Right atrium auricular region (tissue), 2 donors: ENCODE measurements at regions not wholly inside any gene's neighbourhood (a gene's known extent, or its start where the extent isn't known, plus 50 kb on each side); places are given as distances from the start of the nearest gene placed in this dataset.

ENCODE experiments used
- DNase-seq: peaks from one replicate; pipeline ENCODE4 v3.0.0-alpha.2; 2019; ENCODE audit warnings: low spot score
- H3K27ac ChIP-seq, 2 donors: fragments of 200-600 bp; sonication (generic); 1 replicate in 1 of 2; 2 replicates in 1 of 2; pipeline ENCODE4 v1.5.1; 2016 to 2019
- H3K27me3 ChIP-seq, 2 donors: fragments of 200-600 bp; sonication (generic); one replicate each; pipeline versions ENCODE4 v1.5.1 to v1.6.0; 2017 to 2019
- H3K36me3 ChIP-seq: fragments of 200-600 bp; sonication (generic); one replicate; pipeline ENCODE4 v1.5.1; 2016
- H3K4me1 ChIP-seq, 2 donors: fragments of 200-600 bp; sonication (generic); one replicate each; pipeline versions ENCODE4 v1.5.1 to v1.6.0; 2017 to 2019
- H3K4me3 ChIP-seq, 2 donors: fragments of 200-600 bp; sonication (generic); 1 replicate in 1 of 2; 2 replicates in 1 of 2; pipeline ENCODE4 v1.5.1; 2017 to 2019; ENCODE audit warnings: mild to moderate bottlenecking in 1 of 2, moderate library complexity in 1 of 2
- H3K9me3 ChIP-seq, 2 donors: fragments of 200-600 bp; sonication (generic); one replicate each; pipeline ENCODE4 v1.5.1; 2019
- CTCF ChIP-seq, 2 donors: fragments of 200-600 bp; sonication (generic); IDR thresholded peaks; one replicate each; pipeline ENCODE4 v1.5.1; 2019; ENCODE audit warnings: antibody characterized with exemption in 2 of 2

- DNase-seq: no peak
- no peaks in the 10 kb centered on the region for H3K27me3 ChIP-seq
- peaks cover 0 to 6% of the 10 kb centered on the region in 2 donors for H3K9me3 ChIP-seq
- no peak overlapping the region for H3K27ac ChIP-seq
- H3K4me3 ChIP-seq: no peak overlapping the region
- H3K4me1 ChIP-seq: no peaks in the 10 kb centered on the region
- TF ChIP-seq CTCF (IDR thresholded peaks at IDR 0.05): no peak
- H3K36me3 ChIP-seq: no peaks in the 10 kb centered on the region
Observed at GRCh38 chr4:18480342-18480741, 458.8 kb upstream of the LCORL start.

- H3K4me3 ChIP-seq: no peak overlapping the region
Observed at GRCh38 chr4:18479825-18480224, 458.3 kb upstream of the LCORL start.

GRCh38 chr4:18463987-18464559 lies 442.5 kb upstream of the LCORL start:
- Histone ChIP-seq H3K36me3 (no peaks in the 10 kb centered on the region), H3K9me3 (no peaks in the 10 kb centered on the region), H3K27ac (no peak overlapping the region), H3K4me1 (no peaks in the 10 kb centered on the region), H3K4me3 (no peak overlapping the region), H3K27me3 (no peaks in the 10 kb centered on the region)
- no peak for DNase-seq
- TF ChIP-seq CTCF (IDR thresholded peaks at IDR 0.05): no peak

More at GRCh38 chr4:18479825-18480224, 458.3 kb upstream of the LCORL start:
- Histone ChIP-seq H3K9me3 (peaks cover 0 to 6% of the 10 kb centered on the region in 2 donors), H3K36me3 (no peaks in the 10 kb centered on the region), H3K27ac (no peak overlapping the region), H3K4me1 (no peaks in the 10 kb centered on the region), H3K27me3 (no peaks in the 10 kb centered on the region)
- no peak for TF ChIP-seq CTCF (IDR thresholded peaks at IDR 0.05)
- DNase-seq: no peak

GRCh38 chr4:18458465-18458864 lies 436.9 kb upstream of the LCORL start:
- Histone ChIP-seq H3K4me3 (no peak overlapping the region), H3K27ac (no peak overlapping the region), H3K9me3 (no peaks in the 10 kb centered on the region), H3K27me3 (no peaks in the 10 kb centered on the region), H3K4me1 (no peaks in the 10 kb centered on the region), H3K36me3 (no peaks in the 10 kb centered on the region)
- DNase-seq: no peak
- TF ChIP-seq CTCF (IDR thresholded peaks at IDR 0.05): no peak

GRCh38 chr4:18454349-18454748 lies 432.8 kb upstream of the LCORL start:
- no peaks in the 10 kb centered on the region for H3K36me3 ChIP-seq
- H3K9me3 ChIP-seq: no peaks in the 10 kb centered on the region
- no peak overlapping the region for H3K4me3 ChIP-seq
- no peak for TF ChIP-seq CTCF (IDR thresholded peaks at IDR 0.05)
- no peak overlapping the region for H3K27ac ChIP-seq
- DNase-seq: no peak
- no peaks in the 10 kb centered on the region for H3K4me1 ChIP-seq
- no peaks in the 10 kb centered on the region for H3K27me3 ChIP-seq

GRCh38 chr4:18445110-18445509 lies 423.6 kb upstream of the LCORL start:
- peaks cover 0 to 9% of the 10 kb centered on the region in 2 donors for H3K9me3 ChIP-seq
- no peak for TF ChIP-seq CTCF (IDR thresholded peaks at IDR 0.05)

More at GRCh38 chr4:18445110-18445509, 423.6 kb upstream of the LCORL start:
- no peaks in the 10 kb centered on the region for H3K36me3 ChIP-seq
- no peaks in the 10 kb centered on the region for H3K4me1 ChIP-seq
- no peak overlapping the region for H3K27ac ChIP-seq
- no peaks in the 10 kb centered on the region for H3K27me3 ChIP-seq
- H3K4me3 ChIP-seq: no peak overlapping the region
- no peak for DNase-seq
